Head of caudate nucleus (tissue), 42 donors: ENCODE measurements at regions not wholly inside any gene's neighbourhood (a gene's known extent, or its start where the extent isn't known, plus 50 kb on each side); places are given as distances from the start of the nearest gene placed in this dataset.
"Not testable (repeated sequence)": the region's sequence is repeated elsewhere in the genome, so short reads cannot be mapped to it uniquely, and the experiment has no call there.

Experiments
- DNase-seq, 42 donors: peaks; one replicate each; pipeline versions ENCODE4 v3.0.0 to v3.0.0-alpha.2; 2020 to 2021; ENCODE audit warnings: mixed read lengths in 7 of 42
- intact Hi-C: fragments of 100-400 bp; cut with DNase I; formaldehyde crosslinking; loops from one replicate; pipeline ENCODE4 v1.15.0; 2022

DNA sequence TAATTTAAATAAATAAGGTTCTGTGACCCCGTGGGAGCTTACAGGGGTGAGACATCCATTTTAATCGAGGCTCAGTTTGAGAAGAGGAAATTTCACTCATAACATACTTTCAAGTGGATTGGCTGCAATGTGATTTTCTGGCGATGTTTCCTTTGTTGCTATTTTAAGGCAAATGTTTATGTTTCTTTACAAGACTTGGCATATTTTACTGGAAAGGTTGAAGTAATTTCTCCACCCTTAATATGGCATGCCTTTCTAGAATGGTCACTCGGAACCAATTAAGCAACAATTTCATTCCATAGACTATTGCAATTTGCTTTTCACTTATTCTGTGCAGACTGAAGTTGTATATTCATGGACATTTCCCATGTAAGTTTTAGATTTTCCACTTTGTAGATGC, 438.0 kb upstream of the WWC1 start:
- DNase-seq: no peak
- intact Hi-C loops: no loop called here

DNA sequence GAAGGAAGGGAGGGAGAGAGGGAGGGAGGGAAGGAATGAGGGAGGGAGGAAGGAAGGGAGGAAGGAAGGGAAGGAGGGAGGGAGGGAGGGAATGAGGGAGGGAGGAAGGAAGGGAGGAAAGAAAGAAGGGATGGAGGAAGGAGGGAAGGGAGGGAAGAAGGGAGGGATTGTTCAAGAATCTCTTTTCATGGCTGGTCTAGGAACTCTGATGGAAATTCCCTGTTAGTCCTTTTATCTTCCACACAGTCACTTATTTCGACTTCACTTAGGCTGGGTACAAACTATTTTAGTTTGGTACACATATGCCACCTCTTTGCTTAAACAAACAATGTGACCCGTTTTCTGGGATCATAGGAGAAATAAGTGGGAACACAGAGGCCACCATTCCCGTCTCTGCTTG, 435.6 kb upstream of the WWC1 start:
- DNase-seq: no peak
- intact Hi-C loops: no loop called here

DNA sequence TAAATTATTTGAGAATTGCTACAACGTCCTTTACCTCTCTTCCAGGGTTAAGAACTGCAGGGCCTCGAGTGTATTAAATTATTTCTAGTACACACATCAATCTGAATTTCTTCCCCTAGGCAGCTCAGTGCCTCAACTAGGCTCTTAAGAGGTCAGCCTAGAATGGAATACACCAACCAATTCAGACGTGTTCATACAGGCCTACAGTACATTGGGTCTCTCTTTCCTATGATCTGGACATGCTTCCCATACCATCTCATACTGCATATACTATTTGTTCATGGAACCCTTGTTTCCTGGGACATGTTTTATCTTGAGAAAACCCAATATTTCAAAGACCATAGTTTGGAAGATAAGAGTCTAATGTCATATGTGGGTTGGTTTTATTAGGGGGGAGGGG, 434.1 kb upstream of the WWC1 start:
- intact Hi-C loops: no loop called here

DNA sequence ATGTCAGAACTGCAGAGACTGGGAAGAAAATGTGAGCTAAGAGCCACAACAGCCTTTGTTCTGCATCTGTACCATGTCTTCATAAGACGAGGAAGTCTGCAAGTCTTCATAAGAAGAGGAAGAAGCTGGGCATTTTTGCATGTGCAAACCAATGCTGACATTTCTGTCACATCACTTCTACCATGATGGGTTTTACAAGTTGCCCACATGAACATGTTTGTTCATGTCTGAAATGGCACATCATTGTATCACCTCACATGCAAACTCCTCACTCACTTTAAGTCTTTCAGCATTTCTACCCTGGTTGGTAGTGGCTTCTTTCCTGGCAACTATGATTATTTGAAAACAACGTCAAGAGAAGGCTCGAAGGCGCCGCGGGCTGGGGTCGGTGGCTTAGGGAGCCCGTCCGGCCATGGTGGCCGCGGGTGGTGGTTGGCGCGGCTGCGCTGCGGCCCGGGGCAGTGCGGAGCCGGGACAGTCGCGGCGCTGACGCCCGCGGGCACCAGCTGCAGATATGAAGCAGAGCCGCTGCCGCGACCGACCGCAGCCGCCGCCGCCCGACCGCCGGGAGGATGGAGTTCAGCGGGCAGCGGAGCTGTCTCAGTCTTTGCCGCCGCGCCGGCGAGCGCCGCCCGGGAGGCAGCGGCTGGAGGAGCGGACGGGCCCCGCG, 433.1 kb upstream of the WWC1 start:
- intact Hi-C loops: not testable (repeated sequence)

More for the DNA sequence above, 434.1 kb upstream of the WWC1 start:
- no peak for DNase-seq

DNA sequence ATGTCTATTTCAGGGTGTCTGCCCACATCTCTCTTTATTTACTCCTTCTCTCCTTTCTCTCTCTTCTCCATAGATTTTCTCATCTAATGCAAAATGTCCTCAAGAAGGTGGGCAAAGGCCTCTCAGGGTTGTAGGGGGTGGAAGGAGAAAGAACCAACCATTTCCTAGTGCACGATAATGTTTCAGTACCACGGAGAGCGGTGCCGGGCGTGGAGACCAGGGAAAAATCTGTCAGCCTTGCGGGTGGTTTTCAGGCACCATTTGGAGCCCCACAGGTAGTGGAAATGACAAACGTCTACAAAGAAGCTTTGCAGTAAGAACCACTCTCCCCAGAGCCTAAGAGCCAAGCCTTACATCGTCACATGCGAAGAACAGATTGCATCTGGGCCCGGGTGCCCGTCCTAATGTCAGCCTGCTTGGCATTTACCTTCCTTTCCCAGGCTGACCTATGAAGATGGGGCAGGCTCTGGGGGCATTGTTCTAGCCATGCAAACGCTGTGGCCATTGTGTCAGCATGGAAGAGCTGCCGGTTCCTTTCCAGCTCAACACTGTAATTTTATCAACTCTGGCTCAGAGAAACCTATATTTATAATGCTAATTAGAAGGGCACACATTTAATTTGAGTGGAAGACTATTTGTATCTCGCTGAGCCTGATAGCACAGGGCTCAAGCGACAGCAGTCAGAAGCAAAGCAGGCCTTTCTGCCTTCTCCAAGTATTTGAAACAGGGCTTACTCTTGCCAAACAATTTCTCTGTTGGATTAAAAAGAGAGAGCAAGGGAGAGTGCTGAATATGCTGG, 430.1 kb upstream of the WWC1 start:
- intact Hi-C loops: no loop called here
- DNase-seq: no peak

More for the DNA sequence above, 433.1 kb upstream of the WWC1 start:
- not testable (repeated sequence) for DNase-seq

DNA sequence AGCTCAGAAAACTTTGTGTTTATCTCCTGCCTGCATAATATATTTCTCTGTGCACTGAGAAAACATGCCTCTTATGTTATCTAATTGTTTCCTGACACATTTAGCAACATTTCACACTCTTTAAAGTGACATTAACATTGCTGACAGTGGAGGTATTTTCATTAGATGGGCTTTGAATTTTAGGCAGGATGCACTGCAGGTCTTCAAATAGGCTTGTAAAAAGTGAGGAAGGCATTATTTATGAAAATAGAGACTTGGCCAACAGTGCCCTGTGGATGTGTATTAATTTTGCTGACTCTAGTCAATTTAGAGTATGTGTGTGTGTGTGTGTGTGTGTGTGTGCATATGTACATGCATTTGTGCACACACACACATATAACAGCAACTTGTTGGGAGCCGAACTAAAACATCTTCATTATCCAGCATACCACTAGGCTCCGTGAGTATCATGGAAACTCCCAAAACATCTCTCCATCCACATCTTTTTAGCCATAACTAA, 429.5 kb upstream of the WWC1 start:
- intact Hi-C loops: no loop called here
- DNase-seq: no peak

DNA sequence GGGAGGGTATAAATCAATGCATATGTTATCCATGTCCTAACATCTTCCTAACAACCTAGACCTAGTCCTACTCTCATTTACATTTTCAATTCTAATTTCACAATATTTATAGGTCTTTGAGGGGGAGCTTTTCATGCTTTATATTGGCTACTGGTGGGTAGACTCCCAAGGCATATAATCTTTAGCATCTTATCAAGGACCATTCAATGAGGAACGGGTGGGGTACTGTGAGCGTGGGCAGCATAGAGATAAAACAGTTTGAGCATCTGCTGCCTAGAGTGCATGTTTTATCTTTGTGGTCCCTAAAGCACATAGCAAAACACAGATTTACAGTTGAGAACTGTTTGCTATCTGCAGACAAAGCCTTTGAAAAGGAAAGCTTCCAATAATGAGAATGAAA, 427.6 kb upstream of the WWC1 start:
- DNase-seq: no peak
- intact Hi-C loops: no loop called here

DNA sequence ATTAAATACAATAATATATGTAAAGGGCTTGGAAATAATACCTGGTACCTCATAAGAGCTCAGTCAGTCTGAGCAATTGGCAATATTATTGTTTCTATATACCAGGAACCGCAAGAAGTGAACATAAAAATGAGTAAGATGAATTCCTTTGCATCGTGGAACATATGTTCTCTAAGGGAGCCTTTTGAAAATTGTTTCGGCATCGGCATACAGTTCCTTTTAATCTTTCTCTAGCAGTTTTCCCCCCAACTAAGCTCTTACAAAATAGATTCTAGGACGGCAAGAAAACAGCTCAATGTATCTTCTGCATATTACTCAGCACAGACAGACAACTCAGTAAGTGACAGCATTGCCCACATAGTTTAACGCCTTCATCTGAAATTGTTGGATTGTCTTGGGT, 426.6 kb upstream of the WWC1 start:
- peak in 4 of 42 donors; percentile 10 to 43 (median 28) for DNase-seq
- intact Hi-C loops: no loop called here

DNA sequence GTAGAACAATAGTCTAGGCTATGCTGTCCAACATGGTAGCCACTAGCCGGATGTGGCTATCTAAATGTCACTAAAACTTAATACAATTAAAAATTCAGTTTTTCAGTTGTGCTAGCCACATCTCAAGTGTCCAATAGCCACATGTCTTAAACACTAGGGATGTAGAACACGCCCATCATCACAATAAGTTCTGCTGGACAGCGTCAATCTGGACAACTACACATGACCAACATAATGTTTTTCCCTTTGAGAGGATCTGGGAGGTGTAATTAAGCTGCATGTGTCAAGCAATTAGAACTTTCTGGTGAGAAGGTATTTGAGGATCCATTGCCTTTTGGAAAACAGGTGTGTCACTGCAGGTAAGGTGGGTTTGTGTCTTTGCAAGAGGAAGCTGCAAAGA, 424.6 kb upstream of the WWC1 start:
- intact Hi-C loops: no loop called here

DNA sequence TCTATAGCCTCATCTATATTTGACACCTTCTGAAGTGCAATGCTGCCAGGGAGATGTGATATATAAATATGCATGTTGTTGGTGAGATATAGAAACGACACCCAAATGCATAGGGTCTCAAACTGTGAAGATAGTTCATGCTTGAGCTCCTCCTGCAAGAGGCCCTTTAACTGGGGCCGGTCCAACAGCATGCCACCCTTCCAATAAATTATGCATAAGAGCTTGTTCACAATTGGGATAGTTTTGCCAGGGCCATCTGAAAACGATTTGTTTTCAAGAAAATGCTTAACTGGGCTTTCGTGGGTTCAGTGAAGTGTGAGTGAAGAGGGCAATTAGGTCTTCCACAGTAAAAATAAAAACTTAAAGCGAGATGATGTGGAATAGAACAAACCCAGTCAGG, 424.2 kb upstream of the WWC1 start:
- intact Hi-C loops: no loop called here
- DNase-seq: no peak

More for the DNA sequence above, 424.6 kb upstream of the WWC1 start:
- no peak for DNase-seq

DNA sequence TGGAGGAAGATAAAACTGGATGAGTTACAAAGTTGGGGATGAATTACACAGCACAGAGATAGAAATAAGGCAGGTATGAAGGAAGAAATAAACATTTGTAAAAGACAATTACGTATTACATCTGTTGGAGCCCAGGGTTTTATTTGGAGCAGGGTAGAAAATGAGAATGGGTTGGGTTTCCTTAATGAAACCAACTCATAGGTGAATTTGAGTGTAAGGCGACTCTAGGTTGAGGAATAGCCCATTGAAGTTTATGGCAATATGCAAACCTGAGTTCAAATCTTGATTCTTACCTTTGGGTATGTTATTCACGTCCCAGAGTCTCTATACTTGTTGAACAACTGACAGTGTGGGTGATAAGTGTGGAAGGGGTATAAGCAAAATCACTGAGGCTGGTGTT, 422.3 kb upstream of the WWC1 start:
- DNase-seq: no peak
- intact Hi-C loops: no loop called here

DNA sequence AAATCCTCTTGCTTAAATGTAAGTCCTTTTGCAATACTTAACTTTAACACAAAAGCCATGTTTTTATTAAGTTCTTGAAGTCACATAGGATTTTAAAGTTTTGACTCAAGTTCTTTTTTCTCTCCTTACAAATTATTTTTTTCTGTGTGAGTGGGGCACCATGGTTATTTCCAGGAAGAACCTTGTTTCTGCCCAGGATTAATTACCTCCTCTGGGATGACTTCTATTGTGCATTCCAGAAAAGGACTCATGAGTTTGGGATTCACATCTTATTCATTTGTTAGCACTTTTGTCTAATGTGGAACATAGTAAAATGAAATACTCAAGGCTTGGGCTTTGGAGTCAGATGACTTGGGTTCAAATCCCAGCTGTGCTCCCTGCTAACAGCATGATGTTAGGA, 421.4 kb upstream of the WWC1 start:
- intact Hi-C loops: no loop called here
- DNase-seq: no peak

DNA sequence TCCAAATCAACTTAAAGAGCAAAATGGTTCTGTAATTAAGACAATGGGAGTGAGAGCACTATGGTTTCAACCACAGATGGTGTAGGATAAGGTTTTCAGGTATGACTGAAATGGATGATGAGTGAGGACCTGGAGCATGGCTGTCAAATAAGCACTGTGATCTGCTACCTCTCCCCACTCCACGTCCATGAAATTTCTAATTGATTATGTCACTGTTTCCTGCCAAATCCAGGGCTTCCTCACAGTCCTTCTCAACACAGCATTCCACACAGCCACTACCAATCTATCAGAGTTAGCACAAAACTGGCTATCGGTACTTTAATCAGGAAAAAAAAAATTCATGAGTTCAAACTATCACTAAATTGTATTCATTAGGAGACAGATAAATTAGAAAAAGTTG, 420.4 kb upstream of the WWC1 start:
- intact Hi-C loops: no loop called here
- DNase-seq: no peak

DNA sequence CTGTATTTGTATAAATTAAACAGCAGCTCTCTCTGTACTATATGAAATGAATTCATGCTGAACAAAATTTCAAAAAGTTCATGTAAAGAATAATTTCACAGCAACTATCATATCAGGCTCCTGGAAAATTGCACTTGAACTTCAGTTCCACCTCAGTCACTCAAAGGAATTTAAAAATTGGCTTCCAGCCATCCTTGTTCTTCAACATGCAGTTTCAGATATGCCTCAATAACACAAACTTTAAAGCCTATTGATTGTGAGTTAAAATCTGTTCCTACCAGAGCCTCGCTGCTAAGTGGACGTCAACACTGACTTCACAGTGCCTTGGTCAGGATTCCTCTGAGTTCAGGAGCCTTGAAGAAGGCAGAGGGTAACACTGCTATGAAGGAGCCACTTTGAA, 418.7 kb upstream of the WWC1 start:
- no peak for DNase-seq
- intact Hi-C loops: no loop called here

DNA sequence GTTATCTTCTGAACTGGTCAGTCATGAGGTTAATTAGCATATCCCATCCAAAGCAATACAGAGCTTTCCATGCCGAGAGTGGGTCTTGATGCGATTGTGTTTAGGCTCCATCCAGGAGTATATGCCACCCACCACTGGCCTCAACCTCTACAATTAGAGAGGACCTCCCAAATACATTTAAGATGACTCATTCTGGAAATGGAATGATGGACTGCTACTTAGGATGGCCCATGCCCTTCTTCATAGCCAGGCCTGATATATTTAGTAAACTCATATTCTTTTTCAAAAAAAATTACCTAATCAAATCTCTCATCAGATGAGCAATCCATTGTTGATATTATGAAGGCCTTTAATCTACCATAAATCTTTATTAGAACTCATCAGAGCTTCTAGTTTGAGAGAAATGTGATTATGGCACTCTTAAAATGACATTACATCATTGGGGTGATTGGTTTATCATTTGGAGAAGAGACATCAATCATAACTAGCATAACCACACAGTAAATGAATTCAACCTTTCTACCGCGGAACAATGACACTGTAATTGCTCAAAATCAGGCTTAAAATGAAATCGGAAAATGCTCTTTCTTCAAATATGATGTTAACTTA, 414.2 kb upstream of the WWC1 start:
- intact Hi-C loops: no loop called here
- no peak for DNase-seq

DNA sequence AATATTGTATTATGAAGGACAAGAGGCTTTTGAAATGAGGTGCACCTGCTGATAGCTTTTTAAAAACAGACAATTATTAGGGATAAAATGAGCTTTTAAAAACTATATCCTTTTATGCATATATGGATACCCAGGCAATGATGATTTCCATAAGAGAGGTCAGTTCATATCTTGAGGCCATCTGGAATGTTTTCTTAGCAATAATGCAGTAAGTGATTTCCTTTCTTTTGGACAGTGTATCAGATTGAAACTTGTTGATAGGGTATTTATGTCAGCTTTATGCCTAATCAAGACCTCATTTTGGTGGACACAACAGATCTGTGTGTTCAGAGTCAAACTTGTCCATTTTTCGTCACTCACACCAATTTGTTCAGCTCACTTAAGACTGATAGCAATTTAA, 413.5 kb upstream of the WWC1 start:
- no peak for DNase-seq
- intact Hi-C loops: no loop called here

DNA sequence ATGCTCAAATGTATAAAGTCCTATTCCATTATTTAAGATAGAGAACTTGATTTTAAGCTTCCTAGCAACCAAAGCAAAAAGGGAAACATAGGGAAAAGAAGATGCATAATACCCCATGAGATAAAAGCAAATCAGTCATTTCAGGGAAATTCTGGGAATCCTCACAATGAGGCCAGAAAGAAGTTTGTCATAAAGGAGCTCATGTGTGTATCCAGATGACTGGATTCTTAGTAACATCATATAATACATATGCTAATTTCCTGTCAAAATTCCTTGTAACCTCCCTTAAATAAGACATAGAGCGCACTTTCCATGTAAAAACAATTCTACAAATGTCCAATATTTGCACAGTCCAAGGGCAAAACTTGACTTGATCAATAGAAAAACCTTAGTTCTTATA, 411.0 kb upstream of the WWC1 start:
- intact Hi-C loops: no loop called here
- no peak for DNase-seq

DNA sequence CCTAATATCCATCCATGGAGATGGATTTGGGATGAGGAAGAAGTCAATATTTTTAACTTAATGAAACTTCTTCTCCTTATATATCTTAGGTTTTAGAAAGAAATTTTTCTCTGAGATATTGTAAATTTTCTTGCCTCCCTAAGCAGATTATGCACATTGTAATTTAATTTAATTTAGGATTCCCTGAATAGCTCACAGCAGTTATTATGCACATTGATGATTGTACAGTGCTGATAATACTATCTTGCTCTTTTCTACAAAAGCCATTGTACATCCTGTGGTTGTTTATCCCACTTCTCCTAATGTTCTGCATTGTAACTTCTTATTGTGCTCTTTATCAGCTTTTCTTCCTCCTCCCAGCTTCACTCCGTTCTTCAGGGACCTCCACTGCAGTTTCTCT, 410.4 kb upstream of the WWC1 start:
- no peak for DNase-seq
- intact Hi-C loops: no loop called here

DNA sequence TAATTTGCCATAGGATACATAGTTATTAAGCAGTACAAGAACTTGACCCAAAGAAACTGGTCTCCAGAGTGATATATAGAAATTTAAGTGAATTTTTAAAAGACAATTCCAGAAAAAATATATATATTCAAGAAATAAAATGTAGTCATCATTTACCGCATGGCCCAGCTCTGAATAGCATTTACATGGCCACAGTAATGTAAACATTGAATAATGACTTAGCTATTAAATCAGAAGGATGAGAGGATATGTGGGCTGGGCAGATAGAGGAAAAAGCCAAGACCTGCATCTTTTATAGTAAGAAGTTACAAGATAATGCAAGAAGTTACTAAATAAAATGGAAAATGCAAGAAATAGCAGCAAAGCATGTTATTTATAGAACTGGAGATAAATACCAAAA, 405.2 kb upstream of the WWC1 start:
- intact Hi-C loops: no loop called here

DNA sequence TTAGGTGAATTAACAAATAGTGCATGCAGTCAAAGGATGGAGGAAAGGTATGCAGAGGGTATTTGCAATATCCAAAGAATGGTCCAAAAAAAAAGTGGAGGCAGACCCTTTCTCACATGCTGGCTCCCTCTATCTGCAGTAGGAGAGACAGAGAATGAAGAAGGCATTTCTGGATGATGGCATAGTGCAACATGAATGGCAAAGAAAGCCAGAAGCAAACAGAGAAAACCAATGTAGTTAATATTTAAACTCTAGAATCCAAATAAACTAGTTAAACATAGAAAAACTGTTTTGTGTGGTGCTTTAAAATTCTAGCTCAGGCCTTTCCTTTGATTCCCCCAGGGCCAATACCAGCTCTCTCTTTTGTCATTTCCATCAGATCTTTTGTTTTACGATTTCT, 403.1 kb upstream of the WWC1 start:
- DNase-seq: no peak
- intact Hi-C loops: no loop called here

More for the DNA sequence above, 405.2 kb upstream of the WWC1 start:
- no peak for DNase-seq
